ENCODE measurements at regions not wholly inside any gene's neighbourhood (a gene's known extent, or its start where the extent isn't known, plus 50 kb on each side); places are given as distances from the start of the nearest gene placed in this dataset.

DNA sequence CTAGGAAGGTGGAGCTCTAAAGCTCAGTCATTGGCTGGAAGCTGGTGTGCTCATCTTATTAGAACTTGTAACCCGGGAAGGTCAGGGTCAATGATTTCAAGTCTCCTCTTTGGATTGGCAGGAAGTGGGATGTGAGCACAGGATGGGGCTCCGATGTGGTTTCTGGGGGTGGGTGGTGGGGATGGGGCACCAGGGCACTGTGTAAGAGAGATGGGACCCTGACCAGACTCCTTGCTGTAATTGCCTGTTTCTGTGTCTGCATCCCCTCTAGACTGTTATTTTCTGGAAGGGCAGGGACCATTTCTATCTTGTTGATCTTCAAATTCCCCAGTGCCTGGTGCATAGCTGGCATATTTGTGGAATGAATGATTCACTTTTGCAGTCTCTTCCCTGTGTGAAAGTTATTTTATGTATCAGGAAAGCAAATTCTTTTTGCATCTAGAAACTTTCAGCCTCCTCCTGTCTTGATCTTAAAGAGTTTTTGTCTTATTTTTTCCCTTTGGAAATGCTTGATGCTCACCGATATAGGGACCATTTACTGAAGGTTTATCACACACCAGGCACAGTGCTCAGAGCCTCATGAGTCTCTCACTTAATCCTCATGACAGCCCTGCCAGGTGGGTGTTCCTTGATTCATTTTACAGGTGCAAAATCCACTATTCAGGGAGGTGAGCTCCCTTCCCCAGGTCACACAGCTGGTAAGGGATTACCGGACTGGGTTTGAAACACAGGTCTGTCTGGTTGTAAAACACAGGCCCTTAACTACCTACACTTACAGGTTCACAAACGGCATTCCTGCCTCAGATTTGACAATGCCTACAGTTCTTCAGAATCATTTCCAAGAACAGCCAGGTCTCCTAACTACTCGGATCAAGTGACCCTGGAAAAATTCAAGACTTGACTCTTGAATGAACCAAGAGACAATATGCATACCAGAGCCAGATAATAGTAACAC lies 86.9 kb upstream of the IGF1 start:
- Histone ChIP-seq H3K4me3 (no peak overlapping the region), H4K20me1 (ENCODE audit: insufficient read depth, poor library complexity, severe bottlenecking) (no peaks in the 10 kb centered on the region), H3K27me3 (no peaks in the 10 kb centered on the region), H3K4me1 (ENCODE audit: insufficient read depth) (peaks cover 8% of the 10 kb centered on the region), H3K4me2 (no peak overlapping the region), H3K9me3 (ENCODE audit: low read depth) (no peaks in the 10 kb centered on the region), H3K27ac (peak overlapping the region; percentile 35), H3K36me3 (replicated peaks; ENCODE audit: insufficient read depth, low read depth) (no peaks in the 10 kb centered on the region), H3K79me2 (no peaks in the 10 kb centered on the region), H3K9me2 (replicated peaks; ENCODE audit: insufficient read depth) (no peaks in the 10 kb centered on the region), H2AFZ (no peak overlapping the region)
- WGBS (ENCODE audit: low lambda C conversion rate, missing lambda C conversion rate) = 65% methylated on average over 6 of the region's 6 CpGs
- no peak for TF ChIP-seq EZH2phosphoT487 (IDR thresholded peaks at IDR 0.05; ENCODE audit: low read depth, severe bottlenecking, unreplicated experiment)
- no peak for TF ChIP-seq EZH2 (IDR thresholded peaks at IDR 0.05; ENCODE audit: borderline replicate concordance)
- TF ChIP-seq, protein P1, sequence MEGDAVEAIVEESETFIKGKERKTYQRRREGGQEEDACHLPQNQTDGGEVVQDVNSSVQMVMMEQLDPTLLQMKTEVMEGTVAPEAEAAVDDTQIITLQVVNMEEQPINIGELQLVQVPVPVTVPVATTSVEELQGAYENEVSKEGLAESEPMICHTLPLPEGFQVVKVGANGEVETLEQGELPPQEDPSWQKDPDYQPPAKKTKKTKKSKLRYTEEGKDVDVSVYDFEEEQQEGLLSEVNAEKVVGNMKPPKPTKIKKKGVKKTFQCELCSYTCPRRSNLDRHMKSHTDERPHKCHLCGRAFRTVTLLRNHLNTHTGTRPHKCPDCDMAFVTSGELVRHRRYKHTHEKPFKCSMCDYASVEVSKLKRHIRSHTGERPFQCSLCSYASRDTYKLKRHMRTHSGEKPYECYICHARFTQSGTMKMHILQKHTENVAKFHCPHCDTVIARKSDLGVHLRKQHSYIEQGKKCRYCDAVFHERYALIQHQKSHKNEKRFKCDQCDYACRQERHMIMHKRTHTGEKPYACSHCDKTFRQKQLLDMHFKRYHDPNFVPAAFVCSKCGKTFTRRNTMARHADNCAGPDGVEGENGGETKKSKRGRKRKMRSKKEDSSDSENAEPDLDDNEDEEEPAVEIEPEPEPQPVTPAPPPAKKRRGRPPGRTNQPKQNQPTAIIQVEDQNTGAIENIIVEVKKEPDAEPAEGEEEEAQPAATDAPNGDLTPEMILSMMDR (IDR thresholded peaks at IDR 0.05; ENCODE audit: poor library complexity) = no peak
- no peak for DNase-seq (ENCODE audit: low spot score)

GRCh38 chr12:102565555-102565954 lies 85.2 kb upstream of the IGF1 start:
- TF ChIP-seq EZH2phosphoT487 (IDR thresholded peaks at IDR 0.05; ENCODE audit: low read depth, severe bottlenecking, unreplicated experiment) = no peak
- TF ChIP-seq, protein P1 (IDR thresholded peaks at IDR 0.05; ENCODE audit: poor library complexity) = no peak
- TF ChIP-seq EZH2 (IDR thresholded peaks at IDR 0.05; ENCODE audit: borderline replicate concordance) = no peak
- Histone ChIP-seq H4K20me1 (ENCODE audit: insufficient read depth, poor library complexity, severe bottlenecking) (no peaks in the 10 kb centered on the region), H3K79me2 (no peaks in the 10 kb centered on the region), H3K27ac (no peak overlapping the region), H3K27me3 (no peaks in the 10 kb centered on the region), H3K4me1 (ENCODE audit: insufficient read depth) (peaks cover 8% of the 10 kb centered on the region), H3K36me3 (replicated peaks; ENCODE audit: insufficient read depth, low read depth) (no peaks in the 10 kb centered on the region), H3K4me3 (no peak overlapping the region), H3K9me3 (ENCODE audit: low read depth) (no peaks in the 10 kb centered on the region), H3K4me2 (no peak overlapping the region), H2AFZ (no peak overlapping the region), H3K9me2 (replicated peaks; ENCODE audit: insufficient read depth) (no peaks in the 10 kb centered on the region)
- DNase-seq (ENCODE audit: low spot score) = no peak
- 100% methylated on average over 3 of the region's 3 CpGs for WGBS (ENCODE audit: low lambda C conversion rate, missing lambda C conversion rate)

GRCh38 chr12:102564026-102564425 lies 83.7 kb upstream of the IGF1 start:
- DNase-seq (ENCODE audit: low spot score) = no peak
- Histone ChIP-seq H3K4me2 (no peak overlapping the region), H3K79me2 (no peaks in the 10 kb centered on the region), H3K9me3 (ENCODE audit: low read depth) (no peaks in the 10 kb centered on the region), H3K9me2 (replicated peaks; ENCODE audit: insufficient read depth) (no peaks in the 10 kb centered on the region), H3K27ac (peak overlapping the region; percentile 34), H2AFZ (no peak overlapping the region), H3K4me3 (no peak overlapping the region), H3K27me3 (no peaks in the 10 kb centered on the region), H3K4me1 (ENCODE audit: insufficient read depth) (peaks cover 8% of the 10 kb centered on the region), H3K36me3 (replicated peaks; ENCODE audit: insufficient read depth, low read depth) (no peaks in the 10 kb centered on the region), H4K20me1 (ENCODE audit: insufficient read depth, poor library complexity, severe bottlenecking) (no peaks in the 10 kb centered on the region)
- 80% methylated on average over 4 of the region's 4 CpGs for WGBS (ENCODE audit: low lambda C conversion rate, missing lambda C conversion rate)
- TF ChIP-seq, protein P1 (IDR thresholded peaks at IDR 0.05; ENCODE audit: poor library complexity) = no peak
- TF ChIP-seq EZH2 (IDR thresholded peaks at IDR 0.05; ENCODE audit: borderline replicate concordance) = no peak
- TF ChIP-seq EZH2phosphoT487 (IDR thresholded peaks at IDR 0.05; ENCODE audit: low read depth, severe bottlenecking, unreplicated experiment) = no peak

All from hepatocyte (in vitro differentiated cells).